RWPE2 (cell line): ENCODE measurements at regions not wholly inside any gene's neighbourhood (a gene's known extent, or its start where the extent isn't known, plus 50 kb on each side); places are given as distances from the start of the nearest gene placed in this dataset.

Experiments used
- ATAC-seq: fragments of 200-7000 bp; cut with Tn5 transposase; 3 replicates; pipeline ENCODE4 v1.9.1; 2021; ENCODE audit warnings: low read depth
- DNase-seq: peaks from one replicate; pipeline ENCODE4 v3.0.0-alpha.2; 2020; ENCODE audit warnings: low spot score
- H3K27ac ChIP-seq: fragments of 450-650 bp; 2 replicates; pipeline ENCODE4 v1.5.1; 2017; ENCODE audit warnings: mild to moderate bottlenecking; ENCODE audit not compliant: poor library complexity, severe bottlenecking
- H3K27me3 ChIP-seq: fragments of 250-450 bp; sonication (Bioruptor Pico); 2 replicates; pipeline ENCODE4 v1.5.1; 2021; ENCODE audit warnings: mild to moderate bottlenecking, moderate library complexity; ENCODE audit not compliant: insufficient read depth, poor library complexity, severe bottlenecking
- H3K36me3 ChIP-seq: fragments of 250-450 bp; sonication (Bioruptor Pico); 2 replicates; pipeline ENCODE4 v1.5.1; 2020; ENCODE audit warnings: low read depth, mild to moderate bottlenecking, moderate library complexity
- H3K4me1 ChIP-seq: fragments of 250-450 bp; sonication (Bioruptor Pico); 2 replicates; pipeline ENCODE4 v1.5.1; 2021; ENCODE audit warnings: mild to moderate bottlenecking, moderate library complexity; ENCODE audit not compliant: insufficient read depth, poor library complexity, severe bottlenecking
- H3K4me3 ChIP-seq: fragments of 250-450 bp; sonication (Bioruptor Pico); 2 replicates; pipeline ENCODE4 v1.5.1; 2021; ENCODE audit warnings: mild to moderate bottlenecking, moderate library complexity; ENCODE audit not compliant: severe bottlenecking
- H3K9me3 ChIP-seq: fragments of 250-450 bp; sonication (Bioruptor Pico); 2 replicates; pipeline ENCODE4 v1.5.1; 2021; ENCODE audit warnings: mild to moderate bottlenecking, moderate library complexity; ENCODE audit not compliant: severe bottlenecking
- TF ChIP-seq, protein P1 (sequence below): fragments of 450-650 bp; IDR thresholded peaks from one replicate; pipeline ENCODE4 v1.5.1; 2017; ENCODE audit warnings: mild to moderate bottlenecking, moderate library complexity; ENCODE audit not compliant: poor library complexity, severe bottlenecking

DNA sequence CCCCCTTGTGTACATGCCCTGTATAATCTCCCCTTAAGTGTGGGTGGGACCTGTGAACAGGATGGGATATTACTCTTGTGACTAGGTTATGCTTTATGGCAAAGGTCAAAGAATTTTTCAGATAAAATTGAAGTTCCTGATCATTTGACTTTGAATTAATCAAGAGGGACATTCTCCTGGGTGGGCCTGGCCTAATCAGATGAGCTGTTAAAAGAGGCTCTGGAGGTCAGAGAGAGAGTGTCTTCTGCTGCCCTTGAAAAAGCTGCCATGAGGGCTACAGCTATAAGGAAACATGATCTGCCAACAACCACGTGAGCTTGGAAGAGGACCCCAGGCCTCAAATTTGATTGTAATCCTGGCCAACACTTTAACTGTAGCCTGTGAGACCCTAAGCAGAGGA lies 125.6 kb upstream of the CSF3R start:
- TF ChIP-seq, protein P1, sequence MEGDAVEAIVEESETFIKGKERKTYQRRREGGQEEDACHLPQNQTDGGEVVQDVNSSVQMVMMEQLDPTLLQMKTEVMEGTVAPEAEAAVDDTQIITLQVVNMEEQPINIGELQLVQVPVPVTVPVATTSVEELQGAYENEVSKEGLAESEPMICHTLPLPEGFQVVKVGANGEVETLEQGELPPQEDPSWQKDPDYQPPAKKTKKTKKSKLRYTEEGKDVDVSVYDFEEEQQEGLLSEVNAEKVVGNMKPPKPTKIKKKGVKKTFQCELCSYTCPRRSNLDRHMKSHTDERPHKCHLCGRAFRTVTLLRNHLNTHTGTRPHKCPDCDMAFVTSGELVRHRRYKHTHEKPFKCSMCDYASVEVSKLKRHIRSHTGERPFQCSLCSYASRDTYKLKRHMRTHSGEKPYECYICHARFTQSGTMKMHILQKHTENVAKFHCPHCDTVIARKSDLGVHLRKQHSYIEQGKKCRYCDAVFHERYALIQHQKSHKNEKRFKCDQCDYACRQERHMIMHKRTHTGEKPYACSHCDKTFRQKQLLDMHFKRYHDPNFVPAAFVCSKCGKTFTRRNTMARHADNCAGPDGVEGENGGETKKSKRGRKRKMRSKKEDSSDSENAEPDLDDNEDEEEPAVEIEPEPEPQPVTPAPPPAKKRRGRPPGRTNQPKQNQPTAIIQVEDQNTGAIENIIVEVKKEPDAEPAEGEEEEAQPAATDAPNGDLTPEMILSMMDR: no peak
- no peak overlapping the region for H3K27ac ChIP-seq
- no peaks in the 10 kb centered on the region for H3K4me1 ChIP-seq
- DNase-seq (no peak), ATAC-seq (no peak)
- H3K36me3 ChIP-seq: no peaks in the 10 kb centered on the region
- no peaks in the 10 kb centered on the region for H3K27me3 ChIP-seq
- H3K4me3 ChIP-seq: no peak overlapping the region
- no peaks in the 10 kb centered on the region for H3K9me3 ChIP-seq

DNA sequence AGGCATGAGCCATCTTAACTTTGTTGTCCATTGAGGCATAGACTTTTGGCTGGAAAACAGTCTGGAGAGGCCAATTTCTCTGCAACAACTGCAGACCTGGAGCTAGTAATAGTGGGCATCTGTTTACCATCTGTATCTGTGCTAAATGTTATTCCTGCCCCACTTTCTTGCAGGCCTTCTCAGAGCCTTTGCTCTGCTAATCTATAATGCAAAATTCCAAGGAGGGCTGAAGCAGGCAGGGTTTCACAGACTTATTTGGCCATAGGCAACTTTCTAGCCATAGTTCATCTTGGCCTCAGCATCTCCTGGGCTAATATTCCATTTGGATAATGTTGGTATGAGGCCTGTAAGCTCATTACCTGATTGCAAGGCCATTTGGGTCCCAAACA lies 124.5 kb upstream of the CSF3R start:
- TF ChIP-seq, protein P1: no peak
- no peak for DNase-seq
- no peaks in the 10 kb centered on the region for H3K4me1 ChIP-seq
- H3K27ac ChIP-seq: no peak overlapping the region
- ATAC-seq: no peak
- no peaks in the 10 kb centered on the region for H3K27me3 ChIP-seq
- H3K36me3 ChIP-seq: no peaks in the 10 kb centered on the region
- no peaks in the 10 kb centered on the region for H3K9me3 ChIP-seq
- H3K4me3 ChIP-seq: no peak overlapping the region

DNA sequence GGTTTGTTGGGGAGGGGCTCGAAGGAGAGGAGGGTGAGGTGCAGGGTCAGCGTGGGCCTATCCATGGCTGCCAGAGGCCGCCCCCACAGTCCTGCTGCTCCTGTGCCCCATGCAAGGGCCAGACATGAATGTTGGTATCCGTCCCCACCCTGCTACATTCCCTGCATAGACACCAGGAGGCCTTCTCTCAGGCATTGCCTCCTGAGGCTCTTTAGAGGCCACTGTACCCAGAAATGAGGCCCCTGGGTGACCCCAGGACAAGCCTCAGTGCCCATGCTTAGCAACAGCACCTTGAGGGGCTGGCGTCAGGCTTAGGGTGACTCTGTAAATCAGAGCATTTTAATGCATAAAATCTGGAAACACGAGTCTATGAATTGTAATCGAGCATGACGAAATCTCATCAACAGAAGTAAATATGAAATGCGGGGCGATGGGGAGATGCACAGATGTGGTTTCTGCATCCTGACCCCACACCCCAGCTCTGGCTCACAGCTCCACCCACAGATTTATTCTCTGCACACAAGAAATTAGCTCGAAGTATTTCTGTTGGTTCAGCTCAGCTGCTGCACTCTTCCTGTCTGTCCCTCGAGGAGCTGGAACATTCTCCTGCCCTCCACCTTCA lies 124.0 kb upstream of the CSF3R start:
- no peak for DNase-seq
- Histone ChIP-seq H3K27me3 (no peaks in the 10 kb centered on the region), H3K9me3 (no peaks in the 10 kb centered on the region), H3K4me3 (no peak overlapping the region), H3K27ac (no peak overlapping the region), H3K36me3 (no peaks in the 10 kb centered on the region), H3K4me1 (no peaks in the 10 kb centered on the region)
- TF ChIP-seq, protein P1: no peak
- ATAC-seq: no peak

DNA sequence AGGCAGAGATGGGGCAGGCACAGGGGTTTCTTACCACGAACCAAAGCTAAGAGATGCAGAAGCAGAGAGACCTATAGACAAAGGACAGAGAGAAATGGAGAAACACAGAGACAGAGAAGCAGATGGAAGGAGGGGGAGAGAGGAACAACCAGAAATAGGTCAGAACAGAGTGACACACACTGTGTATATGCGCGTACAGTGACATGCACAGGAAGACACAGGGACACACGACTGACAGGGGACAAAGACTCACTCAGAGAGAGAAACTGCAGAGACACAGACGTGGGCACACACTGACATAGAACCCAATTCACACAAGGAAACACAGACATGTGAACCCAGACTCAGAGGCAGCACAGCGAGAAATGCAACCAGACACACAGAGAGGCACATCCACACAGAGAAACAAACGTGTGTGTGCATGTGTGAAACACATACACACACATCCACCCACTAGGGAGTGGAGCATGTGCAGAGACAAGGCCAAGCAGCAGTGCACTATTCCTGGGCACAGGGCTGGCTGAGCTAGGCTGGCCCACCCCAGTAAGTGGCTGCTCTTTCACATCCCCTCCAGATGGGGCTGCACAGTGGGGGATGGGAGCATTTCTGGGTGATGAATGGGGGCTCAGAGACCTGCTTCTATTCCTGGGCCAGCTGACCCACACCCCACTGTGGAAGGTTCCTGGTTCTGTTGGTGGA lies 123.4 kb upstream of the CSF3R start:
- DNase-seq: no peak
- no peaks in the 10 kb centered on the region for H3K9me3 ChIP-seq
- H3K4me1 ChIP-seq: no peaks in the 10 kb centered on the region
- no peaks in the 10 kb centered on the region for H3K36me3 ChIP-seq
- no peaks in the 10 kb centered on the region for H3K27me3 ChIP-seq
- ATAC-seq: no peak
- TF ChIP-seq, protein P1: no peak
- H3K27ac ChIP-seq: no peak overlapping the region
- H3K4me3 ChIP-seq: no peak overlapping the region

DNA sequence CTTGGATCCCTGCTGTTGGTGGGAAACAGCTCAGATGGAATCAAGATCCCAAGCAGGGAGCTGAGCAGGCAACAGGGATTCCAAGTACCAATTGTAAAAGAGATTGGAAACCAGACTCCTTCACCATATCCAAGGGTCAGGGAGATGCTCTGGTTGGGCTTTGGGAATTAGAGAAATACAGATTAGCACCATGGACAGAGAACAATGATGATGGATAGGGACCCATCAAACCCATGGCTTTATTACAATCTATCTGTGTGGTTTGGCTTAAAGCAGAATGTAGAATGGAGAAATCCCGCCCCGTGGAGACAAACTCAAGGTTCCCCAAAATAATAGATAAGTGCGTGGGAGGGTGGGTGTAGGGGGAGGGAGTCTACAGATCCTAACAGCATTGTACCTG lies 120.7 kb upstream of the CSF3R start:
- TF ChIP-seq, protein P1: no peak
- no peak overlapping the region for H3K27ac ChIP-seq
- no peak overlapping the region for H3K4me3 ChIP-seq
- H3K4me1 ChIP-seq: no peaks in the 10 kb centered on the region
- no peaks in the 10 kb centered on the region for H3K27me3 ChIP-seq
- no peaks in the 10 kb centered on the region for H3K9me3 ChIP-seq
- DNase-seq (no peak), ATAC-seq (no peak)
- no peaks in the 10 kb centered on the region for H3K36me3 ChIP-seq
